Thymus (tissue), 11 donors: ENCODE measurements at regions not wholly inside any gene's neighbourhood (a gene's known extent, or its start where the extent isn't known, plus 50 kb on each side); places are given as distances from the start of the nearest gene placed in this dataset.

Experiments
- DNase-seq, 9 donors: peaks; one replicate each; pipeline ENCODE4 v3.0.0-alpha.2; 2013; ENCODE audit warnings: low spot score in 9 of 9, low read depth in 6 of 9, missing footprints in 1 of 9
- H3K27ac ChIP-seq, 2 donors: one replicate each; pipeline ENCODE4 v1.5.1; 2013; ENCODE audit warnings: control low read depth in 1 of 2, low read depth in 1 of 2, low read length in 1 of 2, mild to moderate bottlenecking in 1 of 2, moderate library complexity in 1 of 2
- H3K27me3 ChIP-seq, 2 donors: one replicate each; pipeline ENCODE4 v1.5.1; 2013; ENCODE audit warnings: low read length in 1 of 2; ENCODE audit not compliant: control insufficient read depth in 2 of 2, insufficient read depth in 1 of 2
- H3K36me3 ChIP-seq, 2 donors: one replicate each; pipeline ENCODE4 v1.5.1; 2013; ENCODE audit warnings: low read length in 1 of 2, mild to moderate bottlenecking in 1 of 2, moderate library complexity in 1 of 2; ENCODE audit not compliant: control insufficient read depth in 2 of 2, insufficient read depth in 2 of 2
- H3K4me1 ChIP-seq, 2 donors: one replicate each; pipeline ENCODE4 v1.5.1; 2013; ENCODE audit warnings: low read length in 2 of 2; ENCODE audit not compliant: control insufficient read depth in 2 of 2, insufficient read depth in 2 of 2
- H3K4me3 ChIP-seq, 2 donors: one replicate each; pipeline ENCODE4 v1.5.1; 2013; ENCODE audit warnings: low read length in 2 of 2, control low read depth in 1 of 2, mild to moderate bottlenecking in 1 of 2
- H3K9me3 ChIP-seq, 2 donors: one replicate each; pipeline ENCODE4 v1.5.1; 2013; ENCODE audit warnings: low read length in 1 of 2, mild to moderate bottlenecking in 1 of 2; ENCODE audit not compliant: control insufficient read depth in 2 of 2, insufficient read depth in 1 of 2
- WGBS: extraction: QIAGEN DNeasy Blood & Tissue Kit; methylation state at CpG from one replicate; pipeline ENCODE4 v1.1.7; 2013; 5-methylcytosine and 5-hydroxymethylcytosine counted together
- donor health status: healthy.

DNA sequence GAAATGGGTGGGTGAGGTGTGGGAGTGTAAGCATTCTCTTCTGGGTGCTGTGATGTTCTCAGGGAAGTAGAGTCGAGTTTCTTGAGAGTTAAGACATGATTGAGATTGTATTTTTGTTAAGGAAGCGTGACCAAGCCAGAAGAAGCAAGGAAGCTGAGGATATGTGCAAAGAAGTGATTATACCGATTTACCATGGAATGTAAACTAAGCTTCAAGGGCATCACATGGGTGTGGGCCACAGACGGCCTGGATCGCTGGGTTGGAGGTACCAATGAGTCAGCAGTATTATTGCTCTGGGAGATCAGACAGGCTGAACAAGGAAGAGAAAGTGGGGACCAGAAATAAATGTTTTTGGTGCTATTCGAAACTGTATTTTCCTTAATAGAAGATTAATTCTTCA, 184.1 kb upstream of the GMDS start:
- WGBS, result 94% methylated on average over 6 of the region's 6 CpGs
- no peaks in the 10 kb centered on the region for H3K27me3 ChIP-seq
- H3K4me1 ChIP-seq, result peaks cover 0 to 3% of the 10 kb centered on the region in 2 donors
- no peak overlapping the region for H3K4me3 ChIP-seq
- no peak for DNase-seq
- no peaks in the 10 kb centered on the region for H3K36me3 ChIP-seq
- H3K9me3 ChIP-seq, result no peaks in the 10 kb centered on the region
- H3K27ac ChIP-seq, result no peak overlapping the region

DNA sequence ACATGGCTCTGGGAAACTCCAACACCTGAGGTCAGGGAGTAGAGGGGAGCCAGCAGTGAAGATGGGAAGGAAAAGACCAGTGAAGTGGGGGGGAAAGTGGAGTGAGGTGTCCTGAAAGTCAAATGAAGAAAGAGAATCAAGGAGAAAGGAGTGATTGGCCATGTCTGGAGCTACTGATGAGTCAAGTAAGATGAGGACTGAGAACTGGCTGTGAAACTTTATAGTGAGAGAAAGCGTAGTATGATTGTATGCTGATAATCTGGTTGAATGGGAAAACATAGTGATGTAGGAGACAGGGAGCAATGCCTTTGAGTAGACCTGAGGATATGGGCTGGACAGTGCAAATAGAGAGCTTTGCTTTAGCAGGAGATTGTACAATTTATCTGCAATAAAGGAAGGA, 183.6 kb upstream of the GMDS start:
- no peaks in the 10 kb centered on the region for H3K4me1 ChIP-seq
- 98% methylated on average over 1 of the region's 1 CpG for WGBS
- no peak overlapping the region for H3K27ac ChIP-seq
- DNase-seq, result no peak
- no peaks in the 10 kb centered on the region for H3K36me3 ChIP-seq
- H3K4me3 ChIP-seq, result no peak overlapping the region
- no peaks in the 10 kb centered on the region for H3K27me3 ChIP-seq
- H3K9me3 ChIP-seq, result no peaks in the 10 kb centered on the region

DNA sequence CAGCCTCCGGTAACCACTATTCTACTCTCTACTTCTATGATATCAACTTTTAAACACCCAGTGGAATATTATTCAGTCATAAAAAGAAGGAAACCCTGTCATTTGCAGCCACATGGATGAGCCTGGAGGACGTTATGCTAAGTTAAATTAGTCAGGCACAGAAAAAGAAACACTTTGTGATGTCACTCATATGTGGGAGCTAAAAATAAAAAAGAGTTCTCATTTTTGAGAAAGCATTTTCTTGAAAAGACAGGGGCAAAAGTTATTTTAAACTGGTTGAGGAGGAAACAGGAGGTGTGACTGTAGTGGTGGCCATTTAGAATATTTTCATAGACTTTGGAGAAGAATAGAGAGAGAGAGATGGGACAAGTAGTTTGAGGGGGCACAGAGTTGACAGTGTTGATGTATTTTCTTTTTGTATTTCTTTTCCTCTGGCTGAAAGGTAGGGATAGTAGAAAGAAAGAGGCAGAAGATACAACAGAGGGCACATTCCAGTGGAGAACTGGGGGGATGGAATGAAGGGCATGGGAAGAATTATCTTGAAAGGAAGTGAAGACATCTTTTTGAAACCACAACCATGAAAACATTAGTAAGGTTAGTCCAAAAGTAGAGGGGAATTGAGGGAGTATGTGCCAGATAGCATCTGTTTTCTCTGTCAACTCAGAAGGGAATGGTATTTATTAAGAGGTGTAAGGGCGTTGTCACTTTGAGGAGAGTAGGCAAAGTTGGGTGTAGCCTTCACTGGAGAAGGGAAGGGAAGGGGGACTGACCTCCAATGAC, 181.3 kb upstream of the GMDS start:
- no peak overlapping the region for H3K27ac ChIP-seq
- no peaks in the 10 kb centered on the region for H3K36me3 ChIP-seq
- no peak for DNase-seq
- H3K4me1 ChIP-seq, result no peaks in the 10 kb centered on the region
- no peaks in the 10 kb centered on the region for H3K27me3 ChIP-seq
- 88% methylated on average over 3 of the region's 3 CpGs for WGBS
- H3K9me3 ChIP-seq, result no peaks in the 10 kb centered on the region
- H3K4me3 ChIP-seq, result no peak overlapping the region

DNA sequence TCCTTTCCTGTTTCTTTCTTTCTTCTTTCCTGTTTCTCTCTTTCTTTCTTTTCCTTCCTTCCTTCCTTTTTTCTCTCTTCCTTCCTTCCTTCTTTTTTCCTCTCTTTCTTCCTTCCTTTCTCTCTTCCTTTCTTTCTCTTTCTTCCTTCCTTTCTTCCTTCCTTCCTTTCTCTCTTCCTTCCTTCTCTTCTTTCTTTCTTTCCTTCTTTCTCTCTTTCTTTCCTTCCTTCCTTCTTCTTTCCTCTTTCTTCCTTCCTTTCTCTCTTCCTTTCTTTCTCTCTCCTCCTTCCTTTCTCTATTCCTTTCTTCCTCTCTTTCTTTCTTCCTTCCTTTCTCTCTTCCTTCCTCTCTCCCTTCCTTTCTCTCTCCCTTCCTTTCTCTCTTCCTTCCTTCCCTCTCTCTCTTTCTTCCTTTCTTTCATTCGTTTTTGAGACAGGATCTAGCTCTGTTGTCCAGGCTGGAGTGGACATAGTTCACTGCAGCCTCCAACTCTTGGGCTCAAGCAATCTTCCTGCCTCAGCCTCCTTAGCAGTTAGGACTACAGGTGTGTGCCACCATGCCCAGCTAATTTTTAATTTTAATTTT, 170.8 kb upstream of the GMDS start:
- Histone ChIP-seq H3K36me3 (no peaks in the 10 kb centered on the region), H3K27ac (no peak overlapping the region), H3K9me3 (no peaks in the 10 kb centered on the region), H3K4me3 (no peak overlapping the region), H3K27me3 (no peaks in the 10 kb centered on the region), H3K4me1 (no peaks in the 10 kb centered on the region)
- no peak for DNase-seq
- 89% methylated on average over 1 of the region's 1 CpG for WGBS

DNA sequence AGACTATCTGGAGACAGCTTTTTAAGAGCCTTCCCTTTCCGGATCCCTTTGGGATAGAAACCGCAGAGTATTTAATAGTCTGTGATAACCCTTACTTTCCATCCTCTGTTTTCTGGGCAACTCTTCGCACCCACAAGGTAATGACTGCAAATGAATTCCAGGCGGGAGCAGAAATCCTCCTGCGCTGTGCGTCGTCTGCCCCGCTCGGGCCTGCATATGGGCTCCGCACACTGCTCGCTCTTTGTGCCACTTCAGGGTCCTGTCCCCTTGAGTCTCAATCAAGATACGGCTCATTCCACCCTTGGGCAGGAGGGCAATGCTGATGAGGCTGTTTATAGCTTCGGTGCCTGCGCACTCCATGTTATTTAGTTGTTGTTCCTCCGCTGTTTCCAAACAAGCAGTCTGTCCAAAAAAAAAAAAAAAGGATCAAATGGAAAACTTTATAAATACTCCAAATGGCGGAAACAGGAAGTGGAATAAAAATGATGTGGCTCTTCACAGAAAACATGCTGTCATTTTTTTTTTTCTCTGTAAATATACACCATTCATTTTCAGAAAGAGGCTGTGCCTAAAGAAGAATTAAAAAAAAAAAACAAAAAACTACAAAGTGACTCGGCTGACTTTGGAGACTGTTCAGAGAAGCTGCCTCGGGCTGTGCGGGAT, 169.6 kb upstream of the GMDS start:
- no peaks in the 10 kb centered on the region for H3K27me3 ChIP-seq
- no peaks in the 10 kb centered on the region for H3K4me1 ChIP-seq
- H3K4me3 ChIP-seq, result no peak overlapping the region
- H3K27ac ChIP-seq, result no peak overlapping the region
- 97% methylated on average over 19 of the region's 19 CpGs for WGBS
- H3K9me3 ChIP-seq, result no peaks in the 10 kb centered on the region
- DNase-seq, result no peak
- H3K36me3 ChIP-seq, result no peaks in the 10 kb centered on the region

DNA sequence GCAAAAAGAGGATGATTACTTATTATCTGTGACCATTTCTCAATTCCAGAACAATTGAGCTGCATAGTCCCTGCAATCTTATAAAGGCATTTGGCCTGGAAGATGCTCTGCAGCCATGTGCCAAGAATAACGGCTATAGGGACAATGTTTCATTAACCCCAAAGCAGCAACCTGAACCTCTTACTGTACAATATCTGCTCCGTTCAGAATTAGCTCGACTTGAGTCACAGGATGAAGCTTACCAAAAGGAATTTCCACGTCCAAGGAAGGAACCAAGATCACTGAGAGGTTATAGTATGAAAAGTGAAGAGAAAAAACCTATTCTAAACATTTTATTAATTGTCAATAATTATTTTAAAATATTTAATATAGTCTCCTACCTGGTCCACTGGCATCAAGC, 167.3 kb upstream of the GMDS start:
- Histone ChIP-seq H3K27ac (no peak overlapping the region), H3K27me3 (no peaks in the 10 kb centered on the region), H3K4me3 (no peak overlapping the region), H3K36me3 (no peaks in the 10 kb centered on the region), H3K9me3 (no peaks in the 10 kb centered on the region), H3K4me1 (no peaks in the 10 kb centered on the region)
- whole genome bisulfite sequencing, result 96% methylated on average over 4 of the region's 4 CpGs
- no peak for DNase-seq

DNA sequence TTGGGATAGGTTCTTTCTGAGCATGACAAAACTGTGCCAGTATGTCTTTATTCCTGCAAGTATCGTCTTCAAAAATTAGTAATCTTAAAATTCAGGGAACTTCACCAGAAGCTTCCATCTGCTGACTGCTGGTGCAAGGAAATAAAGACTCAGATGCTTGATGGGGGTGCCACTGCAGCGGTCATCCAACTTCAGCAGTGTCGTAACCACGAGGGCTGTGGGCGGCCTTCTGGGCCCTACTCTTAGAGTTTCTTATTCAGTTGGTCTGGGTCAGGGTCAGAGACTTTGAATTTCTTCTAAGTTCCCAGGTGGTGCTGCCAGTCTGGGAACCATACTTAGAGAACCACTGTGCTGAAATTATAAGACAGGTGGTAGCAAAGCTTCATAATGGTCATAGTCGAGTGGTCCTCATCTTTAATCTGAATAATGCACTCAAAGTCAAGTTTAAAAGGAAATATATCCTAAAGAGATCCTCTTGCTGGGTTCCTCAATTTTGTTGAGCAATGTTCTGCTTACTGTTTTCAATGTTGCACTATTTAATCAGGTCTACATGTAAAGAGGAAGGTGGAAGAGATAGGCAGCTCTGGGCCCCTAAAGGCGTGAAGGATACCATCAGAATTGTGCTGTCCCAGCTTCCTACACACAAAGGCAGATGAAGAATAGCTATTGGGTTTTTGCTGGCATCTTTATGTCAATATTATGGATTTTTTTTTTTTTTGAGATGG, 165.4 kb upstream of the GMDS start:
- no peak for DNase-seq
- no peaks in the 10 kb centered on the region for H3K36me3 ChIP-seq
- no peaks in the 10 kb centered on the region for H3K9me3 ChIP-seq
- no peak overlapping the region for H3K4me3 ChIP-seq
- no peaks in the 10 kb centered on the region for H3K4me1 ChIP-seq
- H3K27me3 ChIP-seq, result no peaks in the 10 kb centered on the region
- 96% methylated on average over 7 of the region's 7 CpGs for WGBS
- no peak overlapping the region for H3K27ac ChIP-seq

DNA sequence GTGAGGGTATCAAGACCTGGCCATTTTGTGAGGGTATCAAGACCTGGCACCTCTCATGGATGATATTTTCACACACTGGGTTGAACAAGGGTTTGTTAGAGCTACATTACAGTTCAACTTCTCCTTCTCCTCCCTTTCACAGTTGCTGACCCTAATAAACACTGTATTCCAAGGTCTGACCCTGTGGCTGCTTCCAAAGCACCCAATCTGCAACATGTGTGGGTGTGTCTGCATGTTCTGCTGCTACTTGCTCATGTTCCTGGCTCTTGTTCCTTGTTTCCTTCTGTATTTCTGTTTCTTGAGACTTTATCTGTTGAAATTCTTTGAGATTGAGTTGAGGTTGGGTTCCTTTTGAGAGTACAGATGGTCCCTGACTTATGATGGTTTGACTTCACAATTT, 162.1 kb upstream of the GMDS start:
- no peak overlapping the region for H3K27ac ChIP-seq
- H3K4me3 ChIP-seq, result no peak overlapping the region
- no peaks in the 10 kb centered on the region for H3K4me1 ChIP-seq
- no peak for DNase-seq
- no peaks in the 10 kb centered on the region for H3K9me3 ChIP-seq
- H3K36me3 ChIP-seq, result no peaks in the 10 kb centered on the region
- no peaks in the 10 kb centered on the region for H3K27me3 ChIP-seq
